ENCODE measurements at regions not wholly inside any gene's neighbourhood (a gene's known extent, or its start where the extent isn't known, plus 50 kb on each side); places are given as distances from the start of the nearest gene placed in this dataset.

DNA sequence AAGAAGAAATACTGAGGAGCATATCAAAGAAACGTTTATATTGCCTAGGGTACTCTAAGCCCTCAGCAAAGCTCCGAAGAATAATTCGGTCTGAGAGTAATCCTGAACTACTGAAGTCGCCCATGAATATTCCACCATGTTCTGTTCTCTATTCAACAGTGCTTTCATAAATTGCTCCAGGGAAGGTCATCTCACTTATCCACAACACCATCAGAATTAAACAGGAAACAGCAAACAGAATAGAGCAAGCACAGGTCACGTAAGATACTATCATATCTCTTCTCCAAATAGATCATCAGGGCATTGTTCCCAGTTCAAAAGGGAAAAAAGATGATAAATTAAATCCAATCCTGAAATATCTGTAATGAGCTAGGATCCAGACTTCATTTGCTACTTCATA is 325.6 kb downstream of the DEPDC1B start:
- CTCF ChIA-PET = no interaction called here
- Mint-ChIP-seq H3K9me3 (no peaks in the 10 kb centered on the region), H3K27ac (no peak overlapping the region), H3K27me3 (no peaks in the 10 kb centered on the region), H3K4me3 (no peak overlapping the region), H3K36me3 (ENCODE audit: low read depth) (no peaks in the 10 kb centered on the region), H3K4me1 (ENCODE audit: low read depth) (no peaks in the 10 kb centered on the region)
- Histone ChIP-seq H3K27ac (ENCODE audit: low read depth in 1 of 2, low read length in 2 of 2) (no peak overlapping the region), H3K27me3 (ENCODE audit: control insufficient read depth in 1 of 2, insufficient read depth in 2 of 2, low read length in 2 of 2) (no peaks in the 10 kb centered on the region), H3K4me3 (ENCODE audit: low read length) (no peak overlapping the region), H3K4me1 (ENCODE audit: insufficient read depth, low read length) (no peaks in the 10 kb centered on the region), H3K9me3 (ENCODE audit: control insufficient read depth in 1 of 2, insufficient read depth in 1 of 2, low read length in 2 of 2) (peaks cover 0 to under 1% of the 10 kb centered on the region in 2 experiments), H3K36me3 (ENCODE audit: insufficient read depth, low read length) (no peaks in the 10 kb centered on the region)
- no peak for TF ChIP-seq CTCF (IDR thresholded peaks at IDR 0.05)
- DNase-seq (no peak), ATAC-seq (ENCODE audit: poor library complexity) (no peak)
- POLR2A ChIA-PET = no interaction called here
- intact Hi-C loops (cut with DNase I, micrococcal nuclease) = no loop called here

DNA sequence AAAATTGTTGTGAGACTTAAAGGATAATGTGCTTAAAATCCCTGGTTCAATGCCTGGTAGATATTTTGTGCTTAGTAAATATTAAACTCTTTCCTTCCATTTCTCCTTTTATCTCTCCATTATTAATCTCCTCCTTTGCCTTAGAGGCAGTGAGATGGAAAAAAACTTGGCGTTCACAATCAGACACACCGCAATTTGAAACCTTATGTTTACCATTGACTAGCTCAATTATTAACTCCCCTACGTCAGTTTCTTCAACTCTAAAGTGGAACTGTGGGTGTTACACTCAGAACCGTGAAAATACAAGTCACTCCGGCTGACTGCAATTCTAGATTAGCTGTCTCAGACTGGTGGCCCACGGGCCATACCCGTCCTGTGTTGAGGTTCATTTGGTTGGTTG is 327.2 kb downstream of the DEPDC1B start:
- Histone ChIP-seq H3K4me1 (ENCODE audit: insufficient read depth, low read length) (no peaks in the 10 kb centered on the region), H3K4me3 (ENCODE audit: low read length) (no peak overlapping the region), H3K36me3 (ENCODE audit: insufficient read depth, low read length) (no peaks in the 10 kb centered on the region), H3K27ac (ENCODE audit: low read depth in 1 of 2, low read length in 2 of 2) (no peak overlapping the region), H3K27me3 (ENCODE audit: control insufficient read depth in 1 of 2, insufficient read depth in 2 of 2, low read length in 2 of 2) (no peaks in the 10 kb centered on the region), H3K9me3 (ENCODE audit: control insufficient read depth in 1 of 2, insufficient read depth in 1 of 2, low read length in 2 of 2) (peaks cover 0 to 5% of the 10 kb centered on the region in 2 experiments)
- DNase-seq (no peak), ATAC-seq (ENCODE audit: poor library complexity) (no peak)
- Mint-ChIP-seq H3K27ac (no peak overlapping the region), H3K36me3 (ENCODE audit: low read depth) (no peaks in the 10 kb centered on the region), H3K4me3 (no peak overlapping the region), H3K4me1 (ENCODE audit: low read depth) (no peaks in the 10 kb centered on the region), H3K9me3 (no peaks in the 10 kb centered on the region), H3K27me3 (no peaks in the 10 kb centered on the region)
- POLR2A ChIA-PET = no interaction called here
- CTCF ChIA-PET = no interaction called here
- intact Hi-C loops (cut with DNase I, micrococcal nuclease) = no loop called here
- TF ChIP-seq CTCF (IDR thresholded peaks at IDR 0.05) = no peak

DNA sequence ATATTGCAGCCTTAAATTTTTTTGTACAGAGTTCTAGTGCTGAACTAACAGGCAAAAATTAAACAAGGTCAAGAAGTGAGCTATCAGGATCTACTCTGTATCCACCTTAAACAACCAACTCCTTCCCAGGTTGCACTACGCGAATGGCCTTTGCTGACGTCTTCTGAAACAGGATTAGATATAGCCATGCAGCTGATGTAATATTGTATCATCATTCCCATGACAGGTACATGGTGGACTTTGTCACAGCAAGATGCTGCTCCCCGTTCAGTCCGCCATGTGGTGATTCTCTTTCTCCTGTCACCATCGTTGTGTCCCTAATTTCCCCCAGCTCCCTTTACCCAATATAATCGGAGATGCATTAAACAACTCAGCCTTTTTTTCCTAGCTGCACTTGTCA is 328.9 kb downstream of the DEPDC1B start:
- H3K27me3 Mint-ChIP-seq = no peaks in the 10 kb centered on the region
- H3K4me3 ChIP-seq (ENCODE audit: low read length) = no peak overlapping the region
- peaks cover 0 to 5% of the 10 kb centered on the region in 2 experiments for H3K9me3 ChIP-seq (ENCODE audit: control insufficient read depth in 1 of 2, insufficient read depth in 1 of 2, low read length in 2 of 2)
- H3K4me1 Mint-ChIP-seq (ENCODE audit: low read depth) = no peaks in the 10 kb centered on the region
- H3K36me3 Mint-ChIP-seq (ENCODE audit: low read depth) = no peaks in the 10 kb centered on the region
- CTCF ChIA-PET = no interaction called here
- no peaks in the 10 kb centered on the region for H3K4me1 ChIP-seq (ENCODE audit: insufficient read depth, low read length)
- H3K9me3 Mint-ChIP-seq = no peaks in the 10 kb centered on the region
- ATAC-seq (ENCODE audit: poor library complexity) = no peak
- H3K27ac Mint-ChIP-seq = no peak overlapping the region
- POLR2A ChIA-PET = no interaction called here
- H3K36me3 ChIP-seq (ENCODE audit: insufficient read depth, low read length) = no peaks in the 10 kb centered on the region
- H3K27me3 ChIP-seq (ENCODE audit: control insufficient read depth in 1 of 2, insufficient read depth in 2 of 2, low read length in 2 of 2) = no peaks in the 10 kb centered on the region
- no peak overlapping the region for H3K4me3 Mint-ChIP-seq
- no peak for TF ChIP-seq CTCF (IDR thresholded peaks at IDR 0.05)
- no peak for DNase-seq
- no peak overlapping the region for H3K27ac ChIP-seq (ENCODE audit: low read depth in 1 of 2, low read length in 2 of 2)
- intact Hi-C loops (cut with DNase I, micrococcal nuclease) = no loop called here
